HG03103 (cell line): ENCODE measurements at regions not wholly inside any gene's neighbourhood (a gene's known extent, or its start where the extent isn't known, plus 50 kb on each side); places are given as distances from the start of the nearest gene placed in this dataset.
"Not testable (repeated sequence)": the region's sequence is repeated elsewhere in the genome, so short reads cannot be mapped to it uniquely, and the experiment has no call there.

ENCODE experiments used
- ATAC-seq: cut with Tn5 transposase; IDR thresholded peaks from one replicate; pipeline ENCODE4 v1.9.1; 2021; ENCODE audit warnings: low read depth; ENCODE audit not compliant: unreplicated experiment

GRCh38 chr20:52349806-52350205 is 158.2 kb upstream of the ZFP64 start:
- ATAC-seq, result no peak

GRCh38 chr20:52348434-52348833 is 156.9 kb upstream of the ZFP64 start:
- ATAC-seq, result no peak

- ATAC-seq, result no peak
Observed at GRCh38 chr20:52346797-52347196, 155.2 kb upstream of the ZFP64 start.

- no peak for ATAC-seq
Observed at GRCh38 chr20:52342913-52343312, 151.3 kb upstream of the ZFP64 start.

- ATAC-seq, result no peak
Observed at GRCh38 chr20:52340036-52340634, 148.6 kb upstream of the ZFP64 start.

GRCh38 chr20:52332649-52333250 is 141.2 kb upstream of the ZFP64 start:
- ATAC-seq, result no peak

GRCh38 chr20:52332230-52332629 is 140.7 kb upstream of the ZFP64 start:
- ATAC-seq, result no peak

- no peak for ATAC-seq
Observed at GRCh38 chr20:52331655-52332054, 140.1 kb upstream of the ZFP64 start.

- no peak for ATAC-seq
Observed at GRCh38 chr20:52321396-52321795, 129.8 kb upstream of the ZFP64 start.

- ATAC-seq, result no peak
Observed at GRCh38 chr20:52318651-52319050, 127.1 kb upstream of the ZFP64 start.

- no peak for ATAC-seq
Observed at GRCh38 chr20:52313341-52313963, 121.9 kb upstream of the ZFP64 start.

- ATAC-seq, result peak; percentile 73
Observed at GRCh38 chr20:52312132-52312729, 120.7 kb upstream of the ZFP64 start.

- ATAC-seq, result no peak
Observed at GRCh38 chr20:52311209-52311794, 119.7 kb upstream of the ZFP64 start.

- no peak for ATAC-seq
Observed at GRCh38 chr20:52309181-52309580, 117.6 kb upstream of the ZFP64 start.

- ATAC-seq, result no peak
Observed at GRCh38 chr20:52306477-52306876, 114.9 kb upstream of the ZFP64 start.

- ATAC-seq, result no peak
Observed at GRCh38 chr20:52305858-52306257, 114.3 kb upstream of the ZFP64 start.

- no peak for ATAC-seq
Observed at GRCh38 chr20:52305024-52305645, 113.6 kb upstream of the ZFP64 start.

GRCh38 chr20:52303281-52303950 is 111.8 kb upstream of the ZFP64 start:
- ATAC-seq, result no peak

GRCh38 chr20:52302736-52303135 is 111.2 kb upstream of the ZFP64 start:
- no peak for ATAC-seq

- not testable (repeated sequence) for ATAC-seq
Observed at GRCh38 chr20:52302051-52302450, 110.5 kb upstream of the ZFP64 start.
